Activated CD4-positive, alpha-beta T cell treated with anti-CD3 and anti-CD28 coated beads, Interleukin-2, amount 50 U/mL, for 4 hours (primary cell): ENCODE measurements at regions not wholly inside any gene's neighbourhood (a gene's known extent, or its start where the extent isn't known, plus 50 kb on each side); places are given as distances from the start of the nearest gene placed in this dataset.
"Not testable (repeated sequence)": the region's sequence is repeated elsewhere in the genome, so short reads cannot be mapped to it uniquely, and the experiment has no call there.

Experiments used
- DNase-seq, 2 experiments: peaks; one replicate each; pipeline ENCODE4 v3.0.0-alpha.2; 2020

DNA sequence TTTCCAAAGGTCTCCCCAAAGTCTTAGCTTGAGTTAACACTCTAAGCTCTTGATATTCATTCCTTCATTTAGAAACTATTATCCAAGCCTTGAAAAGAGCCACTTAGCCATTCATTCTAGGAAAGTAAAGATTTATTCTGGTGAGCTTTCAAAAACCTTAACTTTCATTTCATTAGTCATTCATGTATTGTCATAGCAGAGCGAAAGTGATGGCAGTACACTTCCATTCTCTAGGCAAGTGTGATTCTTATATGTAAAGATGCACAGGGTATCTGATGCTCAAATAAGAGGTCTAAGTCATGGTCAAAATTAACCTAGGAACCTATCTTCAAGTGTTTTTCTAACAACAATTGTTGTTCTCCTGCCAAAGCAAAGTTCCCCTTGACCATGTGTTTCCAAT is 553.0 kb upstream of the FANCL start:
- DNase-seq = no peak

DNA sequence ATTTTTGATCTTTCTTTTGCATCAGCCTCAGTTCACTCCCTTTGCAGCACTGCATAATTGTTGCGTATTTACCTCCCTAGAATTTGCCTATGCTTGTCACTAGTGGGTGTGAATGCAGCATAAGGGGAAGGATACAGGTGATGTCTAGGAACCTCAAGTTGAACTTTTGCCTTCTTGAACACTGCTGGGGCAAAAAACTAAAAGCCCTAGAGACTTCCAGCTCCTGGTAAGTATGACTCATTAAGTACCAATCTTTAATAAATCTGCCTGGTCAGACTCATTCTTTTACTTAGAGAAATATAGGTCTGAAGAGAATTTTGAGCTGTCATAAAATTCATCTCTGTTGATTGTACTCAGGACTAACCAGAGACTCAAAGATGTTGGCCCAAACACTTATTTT is 547.3 kb upstream of the FANCL start:
- DNase-seq = no peak

- DNase-seq = no peak
These were observed 529.7 kb upstream of the FANCL start for GRCh38 chr2:58770846-58771245.

DNA sequence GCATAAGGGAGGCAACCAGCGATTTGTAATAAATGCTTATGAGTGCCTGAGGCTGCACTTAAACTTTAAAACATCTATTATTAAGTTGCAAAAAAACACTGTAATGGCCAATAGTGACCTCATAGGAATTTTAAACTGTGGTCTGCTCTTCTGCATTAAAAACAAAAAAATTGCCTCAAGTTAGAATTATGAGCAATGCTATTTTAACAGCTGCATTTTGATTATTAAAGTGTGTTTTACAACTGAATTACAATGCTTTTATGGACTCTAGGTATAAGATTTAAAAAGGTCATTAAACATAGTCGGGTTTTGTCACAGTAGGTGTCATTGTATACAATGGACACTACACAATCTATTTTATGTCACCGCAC is 528.7 kb upstream of the FANCL start:
- DNase-seq = no peak

DNA sequence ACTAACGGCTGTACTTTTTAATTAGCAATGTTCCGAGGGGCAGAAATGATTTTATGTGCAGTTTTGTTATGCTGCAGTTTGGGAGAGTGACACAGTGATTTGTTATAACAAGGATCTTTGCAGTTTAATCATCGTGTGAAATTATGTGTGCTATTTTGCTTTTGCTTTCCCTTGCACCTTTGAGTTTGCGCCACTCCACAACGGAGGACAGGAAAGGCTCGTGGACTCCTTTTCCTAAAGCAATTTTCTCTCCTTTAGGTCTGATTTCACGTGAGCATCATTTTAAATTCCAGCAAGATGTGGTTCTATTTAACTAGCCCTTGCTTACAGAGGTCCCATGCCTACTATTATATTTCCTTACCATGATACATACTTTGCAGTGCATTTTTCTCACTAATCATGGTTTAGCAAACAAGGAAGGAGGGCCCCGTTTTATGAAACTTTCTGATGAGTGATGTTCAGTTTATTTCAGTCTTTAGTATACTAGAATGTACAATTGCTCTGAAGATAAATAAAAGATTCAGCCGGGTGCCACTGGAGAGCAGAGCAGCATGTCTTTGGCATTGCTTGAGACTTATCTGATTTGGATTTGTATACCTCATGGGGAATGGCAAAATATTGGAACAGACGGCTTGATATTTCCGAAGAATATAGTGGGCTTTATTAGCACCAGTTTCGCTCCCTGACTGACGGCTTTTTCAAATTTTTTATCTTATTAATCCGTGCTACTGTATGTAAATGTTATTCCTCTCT is 528.2 kb upstream of the FANCL start:
- DNase-seq = no peak

- no peak for DNase-seq
These were observed 527.6 kb upstream of the FANCL start for GRCh38 chr2:58768715-58769080.

DNA sequence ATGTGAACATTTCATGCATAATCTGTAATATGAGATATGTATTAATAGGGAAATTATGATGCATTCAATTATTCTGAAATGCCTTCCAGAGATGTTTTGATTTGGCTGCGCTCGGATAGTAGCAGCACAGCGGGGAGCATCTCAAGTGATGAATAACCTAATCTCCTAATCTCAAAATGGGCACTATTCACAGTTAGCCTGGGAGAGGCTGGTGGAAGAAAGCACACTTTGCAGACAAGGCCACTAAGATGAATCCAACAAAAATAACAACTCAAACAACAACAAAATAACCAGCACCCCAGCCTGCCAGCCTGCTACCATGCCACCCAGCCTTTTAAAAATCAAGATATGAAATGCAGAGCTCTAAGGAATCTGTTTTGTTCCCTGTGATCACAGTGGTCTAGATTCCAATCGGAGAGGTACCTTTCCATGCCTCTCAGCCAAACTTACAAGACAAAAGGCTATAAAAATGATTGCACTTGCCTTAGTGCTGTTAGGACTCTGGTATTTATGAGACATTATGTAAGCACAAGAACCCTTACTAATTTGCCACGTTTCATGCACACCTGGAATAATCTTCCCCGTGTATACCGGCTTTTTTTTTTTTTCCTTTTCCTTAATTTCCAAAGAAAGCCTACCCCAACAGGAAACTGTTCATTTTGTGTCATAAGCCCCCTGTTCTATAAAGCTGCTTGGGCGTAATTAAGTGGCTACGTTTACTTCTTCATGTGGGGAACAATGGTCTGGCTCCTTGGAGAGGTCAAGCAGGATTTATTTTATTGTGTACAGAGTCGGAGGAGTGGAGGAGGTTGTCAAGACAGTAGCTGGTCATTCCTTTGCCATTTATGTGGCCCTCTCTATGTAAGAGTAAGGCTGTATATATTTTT is 526.9 kb upstream of the FANCL start:
- no peak for DNase-seq

DNA sequence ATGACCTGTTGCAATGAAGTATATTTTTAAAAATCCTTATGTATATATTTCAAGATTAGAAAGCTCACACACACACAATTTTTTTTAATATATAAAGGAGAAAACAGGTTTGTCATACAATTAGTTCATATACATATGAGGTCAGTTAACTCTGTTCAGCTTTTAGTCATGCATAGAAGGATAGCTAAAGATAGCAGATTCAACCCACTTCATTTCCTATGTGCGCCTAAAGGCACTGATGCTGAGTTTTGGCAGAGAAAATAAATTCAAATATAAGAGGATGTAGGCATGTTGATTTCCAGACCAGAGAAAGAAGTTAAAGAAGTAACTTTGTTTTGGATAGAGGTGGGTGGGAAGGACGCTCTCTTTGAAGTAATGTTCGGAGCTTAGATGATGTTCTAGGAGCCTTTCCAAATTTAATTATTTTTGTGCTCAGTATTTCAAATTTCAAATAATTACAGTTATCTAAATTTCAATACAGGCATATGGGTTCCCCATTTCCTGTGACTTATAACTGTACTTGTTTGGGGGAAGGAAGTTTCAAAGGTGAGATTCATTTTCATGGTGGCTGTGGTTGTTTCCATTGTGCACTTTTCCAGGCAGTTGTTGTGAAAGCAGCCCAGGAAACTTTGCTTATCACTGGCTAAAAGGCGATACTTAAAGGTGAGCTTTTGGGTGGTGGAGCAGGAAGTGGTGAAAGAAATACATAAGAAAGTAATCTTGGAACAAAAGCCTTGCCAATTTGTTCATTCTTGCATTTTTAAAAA is 523.4 kb upstream of the FANCL start:
- DNase-seq = no peak

DNA sequence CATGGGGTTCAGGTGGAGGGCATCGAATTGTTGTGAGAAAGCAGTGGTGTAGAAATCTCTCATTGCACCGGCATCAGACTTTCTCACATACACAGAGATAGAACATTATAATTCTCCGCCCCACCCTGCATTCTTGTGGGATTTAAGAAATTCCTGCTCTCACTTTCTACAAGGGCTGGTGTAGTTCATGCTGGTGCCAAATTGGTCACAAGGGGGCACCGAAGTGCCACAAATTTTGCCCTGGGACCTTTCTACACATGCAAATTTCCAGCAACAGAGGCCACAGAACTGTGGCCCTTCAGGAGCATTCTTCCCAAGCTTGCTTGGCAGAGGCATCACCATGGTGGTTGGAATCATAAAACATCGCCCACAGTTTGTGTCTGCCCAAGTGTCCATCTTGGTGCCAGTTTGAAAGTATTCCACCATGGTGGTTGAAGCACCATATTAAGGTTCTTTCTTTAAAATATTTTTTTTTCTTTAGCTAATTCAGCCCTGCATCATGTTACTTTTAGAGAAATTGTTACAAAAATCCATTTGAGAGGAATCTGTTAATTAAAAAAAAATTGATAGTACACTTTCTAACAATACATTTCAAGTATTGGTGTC is 521.2 kb upstream of the FANCL start:
- no peak for DNase-seq

DNA sequence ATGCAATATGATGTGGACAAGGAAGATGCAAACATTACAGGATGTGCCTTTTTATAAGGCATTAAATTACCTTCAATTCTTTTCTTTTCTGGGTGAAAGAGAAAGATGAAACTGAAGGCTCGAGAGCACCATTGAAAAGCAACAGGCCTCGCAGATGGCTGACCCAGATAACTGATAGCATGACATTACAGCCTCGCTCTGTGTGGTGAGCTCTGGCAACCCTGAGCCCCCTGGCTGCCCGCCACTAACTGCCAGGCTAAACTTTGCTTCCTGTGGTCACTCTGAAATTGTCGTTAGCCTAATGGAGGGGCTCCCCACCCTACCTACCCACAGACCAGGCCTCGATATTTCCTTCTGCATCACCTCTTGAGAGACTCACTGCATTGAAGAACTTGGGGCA is 516.8 kb upstream of the FANCL start:
- DNase-seq = no peak

DNA sequence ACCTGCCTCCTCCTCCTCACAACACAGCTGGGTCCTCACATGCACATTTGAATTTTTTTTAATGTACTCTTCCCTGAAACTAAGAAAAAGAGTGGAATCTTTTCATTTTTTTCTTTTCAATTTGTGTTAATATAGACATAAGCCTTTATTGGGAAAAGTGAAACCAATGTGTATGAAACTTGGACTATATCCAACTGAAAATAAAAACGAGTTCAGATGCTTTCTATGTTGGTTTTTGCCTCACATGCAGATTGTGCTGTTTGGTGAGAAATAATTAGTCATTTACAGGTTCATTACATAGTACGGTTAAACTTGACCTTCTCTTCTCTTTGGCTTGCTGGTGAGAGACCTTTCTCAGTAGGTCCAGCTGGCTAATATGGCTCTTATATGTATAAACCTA is 515.2 kb upstream of the FANCL start:
- no peak for DNase-seq

DNA sequence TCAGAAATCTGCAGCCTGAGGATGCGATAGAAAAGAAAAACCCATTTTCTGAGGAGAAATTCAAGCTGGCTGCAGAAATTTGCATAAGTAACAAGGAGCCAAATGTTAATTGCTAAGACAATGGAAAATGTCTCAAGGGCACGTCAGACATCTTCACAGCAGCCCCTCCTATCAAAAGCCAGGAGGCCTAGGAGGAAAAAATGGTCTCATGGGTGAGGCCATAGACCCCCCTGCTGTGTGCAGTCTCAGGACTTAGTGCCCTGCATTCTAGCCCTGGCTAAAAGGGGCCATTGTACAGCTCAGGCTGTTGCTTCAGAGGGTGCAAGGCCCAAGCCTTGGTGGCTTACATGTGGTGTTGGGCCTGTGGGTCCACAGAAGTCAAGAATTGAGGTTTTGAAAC is 511.4 kb upstream of the FANCL start:
- DNase-seq = not testable (repeated sequence)

- not testable (repeated sequence) for DNase-seq
These were observed 510.6 kb upstream of the FANCL start for GRCh38 chr2:58751676-58752075.

DNA sequence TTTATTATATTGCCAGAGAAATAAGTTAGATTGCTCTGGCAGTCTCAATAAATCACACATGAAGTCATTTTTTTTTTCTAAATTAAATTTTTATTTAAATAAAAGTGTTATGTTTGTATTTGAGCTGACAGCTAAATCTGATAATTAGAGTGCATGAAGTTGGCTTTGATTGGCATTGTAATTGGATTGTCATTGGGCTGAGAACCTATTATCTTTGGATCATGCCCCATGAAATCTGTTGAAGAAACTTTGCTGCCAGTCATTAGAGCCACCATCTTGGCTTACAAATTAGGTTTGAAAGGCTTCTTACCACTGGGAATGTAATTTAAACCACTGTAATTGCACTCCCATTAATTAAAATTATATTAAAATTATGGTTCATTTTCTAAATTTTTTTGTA is 507.9 kb upstream of the FANCL start:
- no peak for DNase-seq

- DNase-seq = not testable (repeated sequence)
These were observed 504.2 kb upstream of the FANCL start for GRCh38 chr2:58745334-58745733.

GRCh38 chr2:58740426-58740825 is 499.3 kb upstream of the FANCL start:
- DNase-seq = no peak

- no peak for DNase-seq
These were observed 497.9 kb upstream of the FANCL start for GRCh38 chr2:58739033-58739432.

DNA sequence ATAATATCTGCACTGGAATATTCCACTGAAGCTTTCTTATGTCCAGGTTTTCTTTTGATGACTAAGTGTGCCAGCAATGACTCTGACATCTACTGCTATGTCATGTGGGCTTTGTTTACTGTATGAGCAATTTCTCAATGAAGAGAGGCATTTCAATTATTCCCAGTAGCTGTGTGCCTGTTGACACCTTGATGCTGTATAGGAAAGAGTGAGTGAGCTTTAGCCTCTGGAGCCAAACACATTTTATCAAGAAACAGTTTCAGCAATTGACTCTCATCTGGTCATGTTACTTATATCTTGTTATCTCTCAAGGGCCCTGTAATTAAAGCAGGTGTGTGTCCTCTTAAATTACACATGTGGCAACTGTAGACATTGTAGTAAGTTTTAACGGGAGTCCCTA is 493.2 kb upstream of the FANCL start:
- no peak for DNase-seq

DNA sequence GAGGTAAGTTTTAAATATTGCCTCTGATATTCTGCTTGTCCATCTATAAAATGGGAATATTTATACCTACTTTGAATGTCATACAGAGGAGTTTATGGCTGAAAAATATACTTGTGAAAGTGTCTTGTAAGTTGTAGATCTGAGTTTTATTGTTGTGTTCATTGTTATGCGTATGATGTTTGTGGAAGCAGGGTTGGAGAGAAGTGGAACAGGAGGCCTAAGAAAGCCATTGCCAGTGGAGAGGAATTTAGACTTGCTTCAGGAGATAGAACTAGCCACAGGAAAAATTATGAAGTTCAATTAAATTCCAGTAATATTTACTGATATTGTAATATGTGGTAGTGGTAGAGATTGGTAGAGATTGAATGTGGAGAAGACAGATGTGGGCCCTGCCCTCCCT is 491.9 kb upstream of the FANCL start:
- no peak for DNase-seq

GRCh38 chr2:58731488-58731869 is 490.4 kb upstream of the FANCL start:
- DNase-seq = no peak

DNA sequence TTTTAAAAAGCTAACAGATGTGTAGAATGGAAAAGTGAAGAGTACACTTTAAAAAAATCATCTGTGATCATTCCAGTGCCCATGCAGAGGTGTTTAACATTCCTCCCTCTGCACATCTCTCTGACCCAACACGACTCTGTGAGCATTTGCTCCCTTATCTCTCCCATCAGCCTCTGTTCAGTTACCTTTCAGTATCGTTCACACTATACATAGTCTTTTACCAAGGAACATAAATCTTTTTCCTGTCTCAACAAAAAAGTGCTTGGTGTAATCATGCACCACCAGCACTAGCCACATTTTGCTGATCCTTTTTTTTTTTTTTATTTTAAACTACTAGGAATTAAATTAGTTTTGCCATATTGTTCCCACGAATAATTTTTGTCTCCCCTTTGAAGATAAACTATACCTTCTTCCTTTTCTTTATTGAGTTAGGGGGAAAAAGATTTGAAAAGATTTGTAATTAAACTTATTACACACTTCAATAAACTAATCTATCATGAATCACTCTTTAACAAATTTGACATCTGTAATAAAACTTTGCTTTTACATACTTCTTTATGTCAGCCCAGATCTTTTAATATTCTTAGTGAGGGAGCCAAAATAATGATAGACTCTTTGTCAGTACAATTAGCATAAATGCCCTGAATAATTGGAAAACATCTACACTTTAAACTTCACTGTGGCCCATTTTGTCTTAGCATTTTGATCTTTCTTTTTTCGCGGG is 489.8 kb upstream of the FANCL start:
- DNase-seq = no peak

DNA sequence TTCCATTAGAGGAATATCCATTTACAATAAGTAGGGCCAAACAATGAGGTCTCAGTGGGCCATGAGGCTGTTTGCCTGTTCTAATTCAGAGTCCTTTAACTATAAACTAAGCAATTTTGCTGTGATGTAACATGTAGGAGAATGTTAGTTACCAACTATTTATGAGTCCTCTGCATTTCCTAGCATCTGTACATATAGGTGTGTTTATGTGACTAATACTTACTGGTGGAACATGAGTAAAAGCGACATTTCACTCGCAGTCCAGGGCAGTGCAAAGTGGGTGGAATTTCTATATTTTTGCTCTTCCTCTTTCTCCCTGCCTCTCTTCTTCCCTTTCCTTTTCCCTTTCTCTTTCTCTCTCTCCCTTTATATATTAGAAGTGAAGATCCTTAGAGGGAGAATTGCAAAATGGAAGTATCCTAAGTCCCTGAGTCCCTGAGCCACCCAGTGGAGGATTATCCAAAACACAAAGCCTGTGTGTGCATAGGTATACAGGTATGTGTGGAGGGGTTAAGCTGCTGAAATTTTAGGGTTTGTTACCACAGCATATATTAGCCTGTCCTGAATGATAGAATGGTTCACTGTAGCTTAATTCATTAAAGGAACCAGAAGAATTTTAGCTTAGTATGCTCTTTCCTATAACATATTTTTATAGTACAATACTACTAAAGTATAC is 487.0 kb upstream of the FANCL start:
- no peak for DNase-seq
